Hematopoietic multipotent progenitor cell (in vitro differentiated cells): ENCODE measurements at regions not wholly inside any gene's neighbourhood (a gene's known extent, or its start where the extent isn't known, plus 50 kb on each side); places are given as distances from the start of the nearest gene placed in this dataset.

Experiments used
- DNase-seq, 3 donors: peaks; one replicate each; pipeline ENCODE4 v3.0.0-alpha.2; 2011 to 2015; ENCODE audit warnings: low read depth in 2 of 3, low spot score in 2 of 3

DNA sequence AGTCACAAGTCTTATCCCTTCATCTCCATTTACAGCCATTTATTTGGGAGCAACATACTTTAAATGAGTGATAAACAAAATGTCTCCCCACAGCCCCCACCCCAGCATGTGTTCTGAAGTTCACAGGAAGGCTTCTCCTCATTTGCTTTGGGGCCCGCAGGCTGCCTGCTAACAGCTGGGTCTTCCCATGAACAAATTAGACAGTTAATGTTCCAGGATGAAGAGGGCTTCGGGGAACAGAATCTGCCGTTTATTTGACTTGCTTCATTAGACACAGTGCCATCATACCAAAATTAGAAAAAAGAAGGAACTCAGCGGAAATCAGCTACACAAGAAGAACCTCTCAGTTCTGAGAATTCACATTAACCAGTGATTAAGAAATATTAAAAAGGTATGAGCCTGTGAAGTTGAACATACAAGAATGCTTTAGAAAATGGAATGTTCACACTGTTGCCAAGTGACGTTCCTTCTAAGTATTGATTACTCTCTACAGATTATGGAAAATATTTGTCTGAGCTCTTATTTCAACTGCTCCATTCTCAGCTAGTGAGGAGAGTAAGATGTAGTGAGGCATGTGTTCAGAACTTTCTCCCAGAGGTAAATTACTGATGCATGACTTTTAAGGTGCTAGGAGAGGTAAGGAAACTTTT lies 107.5 kb upstream of the THBS1 start:
- no peak for DNase-seq

DNA sequence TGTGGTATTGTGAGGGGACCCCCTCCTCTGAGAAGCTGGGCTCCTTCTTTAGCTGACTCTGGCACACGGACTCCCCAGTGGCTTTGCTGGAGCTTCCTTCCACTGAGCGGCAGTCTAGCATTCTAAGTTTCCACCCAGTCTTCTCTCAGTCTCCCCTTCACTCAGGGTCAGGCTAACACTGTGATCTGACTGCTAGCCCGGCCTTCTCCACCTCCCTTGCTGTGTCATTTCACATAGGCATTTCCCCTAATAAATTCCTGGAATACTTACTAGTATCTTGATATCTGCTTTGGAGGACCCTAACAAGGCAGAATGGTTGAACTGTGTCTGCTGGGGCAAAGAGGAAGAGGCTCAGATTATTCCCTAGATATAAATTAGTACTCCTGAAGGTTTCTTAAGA lies 106.2 kb upstream of the THBS1 start:
- no peak for DNase-seq

DNA sequence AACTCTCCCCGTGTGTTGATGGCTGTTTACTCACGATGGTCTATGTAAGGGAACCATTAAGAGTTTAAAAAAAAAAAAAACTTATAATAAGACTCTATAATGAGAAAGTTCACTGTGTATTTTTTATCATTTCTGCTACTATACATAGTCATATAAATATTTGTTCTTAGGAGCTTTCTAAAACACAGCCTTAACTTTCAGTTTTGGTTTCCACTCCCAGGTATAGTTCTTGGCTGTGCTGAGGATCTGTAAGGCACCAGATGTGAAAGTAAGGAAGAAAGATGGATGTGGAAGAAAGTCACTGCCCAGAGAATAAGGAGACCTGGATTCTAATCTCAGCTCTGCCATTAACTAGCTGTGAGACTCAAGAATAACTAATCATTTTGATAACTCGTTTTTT lies 101.9 kb upstream of the THBS1 start:
- no peak for DNase-seq

DNA sequence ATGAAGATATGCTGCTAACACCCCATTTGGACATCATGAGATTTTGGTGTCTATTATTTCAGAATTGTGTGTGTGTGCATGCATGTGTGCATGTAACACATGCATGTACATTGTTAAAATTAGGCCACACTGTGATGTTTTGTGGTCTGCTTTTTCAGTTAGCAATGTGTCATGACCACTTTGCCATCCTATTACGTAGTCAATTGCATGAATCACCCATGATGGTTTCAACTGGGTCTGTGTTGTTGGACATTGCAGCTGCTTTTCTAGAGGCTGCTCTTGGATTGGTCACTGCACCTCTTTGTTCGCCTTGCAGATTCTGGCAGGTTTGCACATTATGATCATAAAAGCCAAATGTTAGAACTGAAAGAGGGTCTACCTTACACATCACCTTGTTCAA lies 101.0 kb upstream of the THBS1 start:
- no peak for DNase-seq

DNA sequence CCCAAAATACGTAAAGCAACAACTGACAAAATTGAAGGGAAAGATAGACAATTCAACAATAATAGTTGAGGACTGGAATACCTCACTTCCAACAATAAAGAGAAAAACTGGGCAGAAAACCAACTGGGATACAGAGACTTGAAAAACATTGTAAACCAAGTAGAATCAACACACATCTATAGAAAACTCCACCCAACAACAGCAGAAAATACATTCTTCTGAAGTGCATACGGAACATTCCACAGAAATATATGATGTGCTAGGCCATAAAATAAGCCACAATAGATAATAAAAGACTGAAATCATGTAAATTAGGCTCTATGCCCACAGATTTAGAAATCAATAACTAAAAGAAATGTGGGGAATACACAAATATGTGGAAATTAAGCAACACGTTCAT lies 98.4 kb upstream of the THBS1 start:
- DNase-seq = no peak

DNA sequence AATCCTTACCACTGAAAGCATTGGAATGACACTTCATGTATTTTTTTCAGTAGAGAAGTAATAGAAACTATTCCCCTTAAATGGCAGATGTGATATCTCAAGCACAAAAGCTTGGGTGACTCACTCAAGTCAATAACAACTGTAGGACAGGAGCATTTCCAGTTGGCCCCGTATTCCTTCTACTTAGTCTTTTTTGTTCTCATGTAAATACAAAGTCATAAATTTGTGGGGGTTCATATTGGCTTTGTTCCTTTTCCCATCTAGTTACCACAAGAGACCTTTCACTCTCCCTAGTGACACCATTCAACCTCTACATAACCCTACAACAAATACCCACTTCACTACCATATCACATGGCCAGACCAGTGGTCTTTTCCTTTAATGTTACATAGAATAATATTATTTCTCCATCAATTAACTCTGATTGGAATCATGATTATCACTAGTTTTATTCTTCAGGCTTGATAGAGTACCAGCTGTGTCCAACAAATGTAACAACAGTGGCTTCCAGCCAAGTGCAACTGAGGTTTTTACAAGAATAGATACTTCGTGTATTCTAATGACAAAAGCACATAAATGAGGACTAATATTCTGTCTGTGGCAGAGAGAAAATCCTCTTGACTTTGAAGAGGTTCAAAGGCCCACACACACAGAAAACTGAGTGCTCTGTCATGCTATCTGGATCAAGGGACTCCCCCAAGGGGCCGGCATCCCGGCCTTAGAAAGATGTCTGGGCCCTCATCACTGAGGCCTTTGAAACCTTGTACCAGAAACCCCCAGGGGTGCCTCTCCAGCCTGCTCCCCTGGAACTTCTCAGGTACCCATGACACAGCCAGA lies 94.0 kb upstream of the THBS1 start:
- DNase-seq = no peak

DNA sequence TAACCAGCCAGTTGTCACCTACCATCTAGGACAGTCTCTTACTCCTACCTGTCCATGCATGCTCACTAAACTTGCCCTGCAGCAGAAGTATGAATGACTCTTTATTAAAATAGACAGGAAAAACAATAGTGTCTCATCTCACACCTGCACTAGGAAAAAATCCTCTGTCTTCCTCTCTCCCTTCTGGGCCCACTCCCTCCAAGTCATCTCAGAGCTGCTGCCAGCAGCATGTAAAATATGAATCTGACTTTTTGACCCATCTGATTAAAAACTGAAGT lies 93.5 kb upstream of the THBS1 start:
- DNase-seq = no peak

DNA sequence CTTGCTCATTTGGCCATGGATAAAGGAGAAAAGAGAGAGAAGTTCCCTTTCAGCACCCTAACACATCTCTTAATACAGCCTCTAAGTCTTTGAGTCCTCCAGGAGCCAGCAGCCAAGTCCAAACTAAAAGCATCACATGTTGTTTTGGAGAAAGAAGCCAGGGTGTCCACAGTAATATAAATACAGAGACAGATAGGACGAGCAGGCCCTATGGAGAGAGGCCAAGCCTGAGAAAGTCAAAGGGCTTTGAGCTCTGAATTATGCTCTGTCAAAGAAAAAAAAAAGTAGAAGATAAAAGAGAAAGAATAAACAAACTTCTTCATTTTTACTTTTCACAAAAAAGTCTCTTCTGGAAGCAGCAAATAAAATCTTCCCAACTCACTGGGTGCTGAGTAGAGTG lies 92.4 kb upstream of the THBS1 start:
- no peak for DNase-seq

DNA sequence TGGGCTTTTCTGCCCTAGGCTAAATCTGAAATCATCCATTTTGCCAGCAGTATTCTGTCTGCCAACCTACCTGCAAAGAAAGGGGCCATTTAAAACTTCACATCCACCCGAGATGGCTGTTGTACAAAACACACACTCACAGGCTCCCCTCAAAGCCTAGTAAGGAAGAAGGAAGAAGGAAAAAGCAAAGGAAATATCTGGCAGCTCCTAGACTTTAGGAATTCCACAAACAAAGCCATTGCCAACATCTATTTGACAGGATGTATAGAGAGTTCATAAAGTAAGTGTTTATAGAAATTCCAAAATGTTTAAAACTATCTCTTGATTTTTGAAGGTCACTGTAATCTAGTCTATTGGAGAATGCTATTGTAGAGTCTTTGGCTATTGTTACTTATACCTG lies 91.9 kb upstream of the THBS1 start:
- no peak for DNase-seq

DNA sequence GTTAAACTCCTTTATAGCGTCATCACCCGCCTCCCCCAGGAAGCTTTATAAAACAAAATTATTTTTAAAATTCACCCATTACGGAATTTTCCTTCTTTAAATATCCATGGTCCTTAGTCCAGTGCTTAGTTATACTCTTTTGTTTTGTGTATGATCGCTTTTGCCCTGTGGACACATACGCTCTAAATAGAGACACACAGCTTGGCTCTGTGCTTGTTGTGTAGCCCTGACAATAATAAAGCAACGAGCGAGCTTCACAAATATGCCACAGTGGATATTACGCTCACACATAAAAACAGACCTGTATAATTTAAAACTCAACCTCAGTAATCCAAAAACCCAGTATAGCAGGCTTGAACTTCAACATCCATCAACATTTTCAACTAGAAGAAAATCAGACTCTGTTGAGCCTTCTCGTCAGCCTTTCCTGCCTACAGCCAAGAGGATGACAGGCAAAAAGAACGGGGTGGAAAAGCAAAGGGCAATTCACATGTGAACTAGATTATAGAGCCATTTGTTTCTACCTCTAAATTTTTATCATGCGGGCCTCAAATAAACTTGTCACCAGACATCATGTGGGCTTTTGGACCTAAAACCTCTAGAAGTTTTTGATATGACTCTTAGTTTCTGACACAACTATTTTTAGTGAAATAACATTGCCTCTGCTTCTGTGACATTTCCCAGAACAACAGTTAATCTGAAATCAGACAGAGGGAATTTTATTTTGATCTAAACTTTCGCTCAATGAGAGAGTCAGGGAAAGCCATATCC lies 89.6 kb upstream of the THBS1 start:
- no peak for DNase-seq

DNA sequence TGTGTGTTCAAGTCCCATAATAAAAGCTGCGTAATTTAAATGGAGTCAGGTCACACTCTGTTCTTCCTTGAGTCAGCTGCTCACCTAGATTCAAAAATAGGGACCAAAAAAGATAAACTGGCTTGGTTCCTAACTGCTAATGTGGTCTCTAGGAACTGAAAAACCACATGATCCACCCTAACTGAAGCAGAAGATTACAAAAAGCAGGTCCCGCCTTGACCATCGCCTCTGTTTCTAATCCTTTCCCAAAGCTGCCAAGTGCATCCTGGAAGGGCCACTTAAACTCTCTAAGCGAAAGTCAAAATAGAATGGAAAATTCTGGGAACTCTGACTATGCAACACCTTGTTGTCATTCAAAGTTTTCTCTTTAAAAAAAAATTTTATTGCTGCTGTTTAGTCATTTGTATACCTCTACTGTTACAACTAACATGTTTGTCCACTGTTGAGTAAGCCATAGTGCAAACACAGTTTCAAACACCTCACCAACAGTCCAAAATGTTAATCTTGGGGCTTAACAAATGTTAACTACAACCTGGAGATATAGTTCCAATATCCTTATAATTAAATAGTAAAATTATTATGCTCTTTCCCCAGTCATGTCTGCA lies 88.9 kb upstream of the THBS1 start:
- DNase-seq = no peak

DNA sequence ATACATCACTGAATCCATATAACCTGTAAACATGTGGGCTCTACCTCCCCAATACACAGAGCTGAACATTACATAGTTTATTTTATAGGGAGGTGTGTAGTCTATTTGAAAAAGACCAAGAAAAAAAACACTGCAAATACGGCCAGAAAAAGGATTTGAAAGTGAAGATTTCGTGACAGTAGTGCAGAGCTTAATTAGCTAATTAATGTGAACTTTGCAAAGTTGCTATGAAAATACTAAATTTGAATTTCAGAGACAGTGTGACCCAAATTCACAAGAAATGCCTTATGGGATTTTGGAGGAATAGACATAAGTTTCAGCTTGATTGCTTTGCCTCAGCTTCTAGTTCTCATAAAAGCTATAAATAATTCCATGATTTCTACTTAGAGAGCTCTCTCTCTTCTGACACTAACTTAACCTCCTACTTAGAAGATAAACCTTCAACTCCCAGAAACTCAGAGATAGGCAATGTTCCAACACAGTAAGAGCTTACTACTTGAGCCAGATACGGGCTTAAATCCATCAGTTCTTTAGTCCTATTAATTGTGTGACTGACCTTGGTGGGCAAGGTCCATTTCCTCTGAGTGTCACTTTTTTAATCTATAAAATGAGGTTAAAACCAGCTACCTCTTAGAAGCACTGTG lies 87.3 kb upstream of the THBS1 start:
- DNase-seq = no peak

DNA sequence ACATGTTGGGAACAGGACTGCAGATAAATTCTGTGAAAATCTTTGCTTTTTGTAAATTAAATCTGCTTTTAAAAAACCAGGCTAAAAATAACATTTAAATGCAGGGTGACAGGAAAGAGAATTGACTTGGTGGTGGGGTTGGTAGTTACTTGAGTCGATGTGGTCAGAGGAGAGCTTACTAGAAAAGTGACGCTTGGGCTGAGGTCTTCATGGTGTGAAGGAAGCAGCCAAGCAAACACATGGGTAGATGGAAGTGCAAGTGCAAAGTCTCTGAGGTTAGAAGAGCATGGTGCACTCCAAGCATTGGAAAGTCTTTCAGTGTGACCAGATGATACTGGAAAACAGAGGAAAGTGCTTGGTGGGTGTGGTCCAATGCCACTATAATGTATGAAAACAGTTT lies 86.4 kb upstream of the THBS1 start:
- no peak for DNase-seq

DNA sequence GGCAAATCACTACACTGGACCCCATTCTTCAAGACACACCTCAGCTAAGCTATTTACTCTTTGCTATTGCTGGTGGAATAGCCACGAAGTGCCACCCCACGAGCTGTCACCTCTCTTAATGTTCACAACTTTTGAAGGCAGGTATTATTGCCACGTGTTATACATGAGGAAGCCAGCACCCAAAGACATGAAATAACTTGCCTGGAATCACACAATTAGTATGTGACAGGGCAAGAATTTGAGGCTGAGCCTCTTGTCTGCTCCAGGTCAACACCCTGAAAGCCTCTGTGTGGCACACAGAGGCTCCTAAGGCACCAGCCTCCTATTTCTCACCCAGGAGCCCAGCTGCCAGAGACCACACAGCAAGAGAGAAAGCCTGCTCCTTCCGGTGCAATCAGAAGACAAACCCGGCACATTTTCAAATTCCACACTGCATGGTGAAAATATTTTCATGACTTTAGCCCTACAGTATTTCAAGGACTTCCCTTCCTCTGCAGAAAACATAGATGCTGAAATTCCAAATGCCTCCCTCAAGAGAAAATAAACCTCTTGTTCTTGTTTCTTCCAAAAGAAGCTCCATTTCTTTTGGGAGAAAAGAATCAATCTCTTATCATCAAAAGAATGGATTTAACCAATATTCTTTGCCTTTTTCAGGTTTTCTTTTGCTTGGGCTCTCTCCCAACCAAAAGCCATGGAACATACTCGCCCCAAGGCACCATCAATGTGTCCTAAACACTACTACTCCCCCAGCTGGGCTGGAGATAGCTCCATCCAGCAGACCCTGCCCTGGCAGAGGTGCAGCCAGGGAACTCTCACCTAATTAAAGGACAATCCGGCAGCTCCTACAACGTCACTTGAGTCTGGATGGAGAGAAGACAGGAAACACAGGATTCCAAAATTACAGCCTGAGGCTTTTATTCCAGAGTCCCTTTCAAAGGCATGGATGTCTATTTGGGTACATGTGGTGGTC lies 84.7 kb upstream of the THBS1 start:
- DNase-seq = no peak

DNA sequence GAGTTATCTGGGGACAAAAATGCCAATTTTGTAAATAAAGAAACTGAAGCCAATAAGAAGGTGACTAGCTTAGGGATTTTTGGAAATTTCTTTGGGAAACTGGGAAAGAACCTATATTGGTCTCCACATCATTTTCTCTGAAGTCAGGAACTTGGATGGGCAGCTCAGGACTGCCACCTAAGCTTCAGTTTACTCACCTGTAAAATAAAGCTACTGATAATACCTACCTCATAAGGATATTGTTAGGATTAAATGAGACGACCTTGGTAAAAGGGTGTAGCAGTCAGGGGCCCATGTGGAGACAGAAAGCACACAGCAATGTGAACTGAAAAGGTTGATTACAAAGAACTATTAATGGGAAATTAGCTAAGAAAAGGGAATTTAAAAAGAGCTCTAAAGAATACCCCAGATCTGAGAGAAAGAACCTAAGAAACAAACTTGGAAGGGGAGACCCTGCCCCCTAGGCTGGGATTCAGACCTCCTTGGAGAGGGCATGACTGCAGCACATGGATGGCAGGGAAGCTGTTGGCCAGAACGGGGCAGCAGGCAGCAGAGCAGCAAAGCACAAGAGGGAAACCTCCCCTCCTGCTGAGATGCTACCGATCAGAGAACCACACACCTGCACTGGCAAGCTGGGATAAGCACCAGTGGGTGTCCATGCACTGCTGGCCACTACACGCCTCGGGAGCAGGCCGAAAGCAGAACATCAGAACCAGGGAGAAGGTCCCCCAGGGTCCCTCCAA lies 83.7 kb upstream of the THBS1 start:
- no peak for DNase-seq

DNA sequence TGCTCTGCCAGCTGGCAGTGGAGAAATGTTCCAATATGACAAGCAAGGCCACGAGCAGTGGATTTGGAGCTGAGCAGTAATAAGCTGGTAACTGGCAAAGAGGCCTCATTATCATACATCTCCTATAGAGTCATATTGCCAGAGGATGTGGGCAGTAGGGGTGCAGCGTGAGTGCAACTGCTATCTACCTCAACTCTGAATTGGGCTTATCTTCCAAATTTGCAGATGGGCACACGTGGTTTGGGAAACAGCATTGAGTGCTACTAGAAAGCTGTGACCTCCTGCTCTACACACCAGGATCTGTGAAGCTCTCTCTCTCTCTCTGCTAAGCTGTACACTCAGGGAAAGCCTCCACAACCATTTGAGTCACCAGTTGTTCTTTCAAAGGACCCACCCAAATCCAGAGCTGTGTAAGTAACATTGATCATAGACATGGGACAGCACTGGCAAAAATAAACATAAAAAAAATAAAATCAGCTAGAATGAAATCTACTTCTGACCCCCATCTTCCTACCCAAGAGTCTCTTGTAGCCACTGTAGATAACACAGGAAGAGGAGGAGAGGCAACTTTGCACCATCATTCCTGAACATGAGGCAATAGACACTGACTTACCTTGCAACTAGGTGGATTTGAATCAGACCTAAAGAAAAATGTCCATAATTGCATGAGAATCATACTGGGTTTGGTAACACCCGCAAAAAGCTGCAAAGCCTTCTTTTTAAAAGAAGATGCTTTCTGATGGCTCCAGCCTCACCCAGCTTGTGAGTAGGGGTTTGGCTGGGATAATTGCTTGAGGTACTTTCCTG lies 82.9 kb upstream of the THBS1 start:
- peak in 2 of 3 donors; percentile 3 to 36 for DNase-seq

DNA sequence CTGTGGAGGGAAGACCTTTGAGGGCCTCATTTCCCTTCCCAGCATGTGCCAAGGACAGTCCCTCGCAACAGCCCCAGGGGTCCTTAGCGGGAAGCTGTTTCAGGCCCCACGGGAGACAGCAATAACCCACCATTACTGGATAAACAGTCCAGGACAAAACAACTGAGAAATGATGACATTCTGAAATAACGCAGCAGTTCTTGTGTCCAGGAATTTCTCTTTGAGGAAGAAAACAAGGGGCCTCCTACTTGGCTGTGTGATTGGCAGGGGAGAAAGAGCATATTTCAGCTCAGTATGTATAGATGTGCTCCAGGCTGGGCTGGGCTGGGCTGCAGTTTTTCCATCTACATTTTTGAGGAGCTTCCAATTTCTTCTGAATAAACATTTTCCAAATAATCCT lies 82.2 kb upstream of the THBS1 start:
- DNase-seq = no peak

DNA sequence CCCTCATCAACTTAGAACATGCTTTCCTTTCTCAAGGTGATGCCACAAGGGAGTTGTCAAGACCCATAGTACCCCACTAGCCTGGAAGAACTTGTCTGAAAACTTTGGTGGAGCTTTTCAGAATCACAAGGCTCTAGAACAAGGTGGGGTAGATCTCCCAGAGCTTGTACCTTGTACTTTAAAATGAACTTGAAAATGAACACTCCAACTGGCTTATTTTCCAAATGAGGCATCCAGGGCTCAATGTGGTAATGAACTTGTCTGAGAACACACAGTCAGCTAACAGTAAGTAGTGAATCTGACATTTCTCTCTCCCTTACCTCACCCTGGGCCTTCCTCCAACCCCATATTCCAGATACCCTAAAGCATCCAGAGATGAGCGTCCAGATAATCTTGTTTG lies 81.8 kb upstream of the THBS1 start:
- no peak for DNase-seq
